HFF-Myc (cell line): ENCODE measurements at regions not wholly inside any gene's neighbourhood (a gene's known extent, or its start where the extent isn't known, plus 50 kb on each side); places are given as distances from the start of the nearest gene placed in this dataset.

Experiments used
- DNase-seq: peaks from one replicate; pipeline ENCODE4 v3.0.0-alpha.2; 2011; ENCODE audit warnings: low read depth; ENCODE audit errors: extremely low read depth
- H3K4me3 ChIP-seq: replicated peaks from 2 replicates; pipeline ENCODE4 v1.5.1; 2011; ENCODE audit warnings: low read depth, mild to moderate bottlenecking, control low read depth, low read length
- CTCF ChIP-seq: IDR thresholded peaks from 2 replicates; pipeline ENCODE4 v1.5.1; 2012; ENCODE audit warnings: mild to moderate bottlenecking, low read depth, low read length, control low read depth; ENCODE audit errors: missing control alignments

- H3K4me3 ChIP-seq = no peak overlapping the region
- DNase-seq = peak; percentile 47
- TF ChIP-seq CTCF = peak; percentile 75
These were observed 743.6 kb downstream of the ETS1 start for GRCh38 chr11:127843483-127844396.

- DNase-seq = no peak
- no peak overlapping the region for H3K4me3 ChIP-seq
- TF ChIP-seq CTCF = no peak
These were observed 762.2 kb downstream of the ETS1 start for GRCh38 chr11:127825183-127825582.

GRCh38 chr11:127818625-127819024, 768.7 kb downstream of the ETS1 start:
- TF ChIP-seq CTCF = no peak
- no peak for DNase-seq
- H3K4me3 ChIP-seq = no peak overlapping the region

GRCh38 chr11:127816962-127817361, 770.4 kb downstream of the ETS1 start:
- no peak overlapping the region for H3K4me3 ChIP-seq
- no peak for DNase-seq
- TF ChIP-seq CTCF = no peak

GRCh38 chr11:127815331-127815730, 772.0 kb downstream of the ETS1 start:
- no peak for TF ChIP-seq CTCF
- no peak for DNase-seq

GRCh38 chr11:127806501-127806900, 780.9 kb downstream of the ETS1 start:
- no peak for DNase-seq
- H3K4me3 ChIP-seq = no peak overlapping the region
- TF ChIP-seq CTCF = no peak

More at GRCh38 chr11:127815331-127815730, 772.0 kb downstream of the ETS1 start:
- H3K4me3 ChIP-seq = no peak overlapping the region

GRCh38 chr11:127805771-127806170, 781.6 kb downstream of the ETS1 start:
- no peak for DNase-seq
- no peak for TF ChIP-seq CTCF
- H3K4me3 ChIP-seq = no peak overlapping the region
